ENCODE measurements at regions not wholly inside any gene's neighbourhood (a gene's known extent, or its start where the extent isn't known, plus 50 kb on each side); places are given as distances from the start of the nearest gene placed in this dataset.

GRCh38 chr11:128156486-128156885 is 430.9 kb downstream of the ETS1 start:
- Histone ChIP-seq H3K9ac (ENCODE audit: low read length) (no peak overlapping the region), H3K4me1 (ENCODE audit: low read length) (no peaks in the 10 kb centered on the region), H3K79me2 (ENCODE audit: low read length) (no peaks in the 10 kb centered on the region), H3K9me3 (ENCODE audit: insufficient read depth, low read length) (no peaks in the 10 kb centered on the region), H3K27ac (ENCODE audit: low read length) (no peak overlapping the region), H3K4me3 (ENCODE audit: low read length) (no peak overlapping the region), H3K4me2 (ENCODE audit: low read length) (no peak overlapping the region), H2AFZ (ENCODE audit: low read depth, low read length) (no peak overlapping the region), H3K36me3 (replicated peaks; ENCODE audit: low read depth, low read length) (no peaks in the 10 kb centered on the region), H4K20me1 (ENCODE audit: insufficient read depth, low read length) (no peaks in the 10 kb centered on the region), H3K27me3 (ENCODE audit: low read depth, low read length) (peaks cover 52% of the 10 kb centered on the region)
- TF ChIP-seq EZH2phosphoT487 (IDR thresholded peaks at IDR 0.05; ENCODE audit: low read depth) (no peak), CTCF (IDR thresholded peaks at IDR 0.05; ENCODE audit: low read depth, low read length) (no peak)

- H3K9me3 ChIP-seq (ENCODE audit: insufficient read depth, low read length), result no peaks in the 10 kb centered on the region
Observed at GRCh38 chr11:128155590-128155989, 431.8 kb downstream of the ETS1 start.

GRCh38 chr11:128153697-128154048 is 433.7 kb downstream of the ETS1 start:
- no peaks in the 10 kb centered on the region for H3K9me3 ChIP-seq (ENCODE audit: insufficient read depth, low read length)
- no peak overlapping the region for H3K9ac ChIP-seq (ENCODE audit: low read length)
- no peaks in the 10 kb centered on the region for H3K4me1 ChIP-seq (ENCODE audit: low read length)
- H3K27me3 ChIP-seq (ENCODE audit: low read depth, low read length), result peaks cover 70% of the 10 kb centered on the region
- H3K27ac ChIP-seq (ENCODE audit: low read length), result no peak overlapping the region
- H3K79me2 ChIP-seq (ENCODE audit: low read length), result no peaks in the 10 kb centered on the region
- H4K20me1 ChIP-seq (ENCODE audit: insufficient read depth, low read length), result no peaks in the 10 kb centered on the region
- H3K4me2 ChIP-seq (ENCODE audit: low read length), result no peak overlapping the region
- H3K4me3 ChIP-seq (ENCODE audit: low read length), result no peak overlapping the region
- no peak for TF ChIP-seq EZH2phosphoT487 (IDR thresholded peaks at IDR 0.05; ENCODE audit: low read depth)
- no peak for TF ChIP-seq CTCF (IDR thresholded peaks at IDR 0.05; ENCODE audit: low read depth, low read length)
- H3K36me3 ChIP-seq (replicated peaks; ENCODE audit: low read depth, low read length), result no peaks in the 10 kb centered on the region
- H2AFZ ChIP-seq (ENCODE audit: low read depth, low read length), result no peak overlapping the region

More at GRCh38 chr11:128155590-128155989, 431.8 kb downstream of the ETS1 start:
- H3K27ac ChIP-seq (ENCODE audit: low read length), result no peak overlapping the region
- H3K36me3 ChIP-seq (replicated peaks; ENCODE audit: low read depth, low read length), result no peaks in the 10 kb centered on the region
- TF ChIP-seq CTCF (IDR thresholded peaks at IDR 0.05; ENCODE audit: low read depth, low read length) (no peak), EZH2phosphoT487 (IDR thresholded peaks at IDR 0.05; ENCODE audit: low read depth) (no peak)
- H2AFZ ChIP-seq (ENCODE audit: low read depth, low read length), result no peak overlapping the region
- no peaks in the 10 kb centered on the region for H3K79me2 ChIP-seq (ENCODE audit: low read length)
- H3K9ac ChIP-seq (ENCODE audit: low read length), result no peak overlapping the region
- H3K4me2 ChIP-seq (ENCODE audit: low read length), result no peak overlapping the region
- no peaks in the 10 kb centered on the region for H3K4me1 ChIP-seq (ENCODE audit: low read length)
- H4K20me1 ChIP-seq (ENCODE audit: insufficient read depth, low read length), result no peaks in the 10 kb centered on the region
- H3K4me3 ChIP-seq (ENCODE audit: low read length), result no peak overlapping the region
- H3K27me3 ChIP-seq (ENCODE audit: low read depth, low read length), result peaks cover 59% of the 10 kb centered on the region

- H3K4me3 ChIP-seq (ENCODE audit: low read length), result no peak overlapping the region
- H3K9me3 ChIP-seq (ENCODE audit: insufficient read depth, low read length), result no peaks in the 10 kb centered on the region
- no peak overlapping the region for H2AFZ ChIP-seq (ENCODE audit: low read depth, low read length)
- no peaks in the 10 kb centered on the region for H3K36me3 ChIP-seq (replicated peaks; ENCODE audit: low read depth, low read length)
- no peaks in the 10 kb centered on the region for H3K4me1 ChIP-seq (ENCODE audit: low read length)
- no peaks in the 10 kb centered on the region for H4K20me1 ChIP-seq (ENCODE audit: insufficient read depth, low read length)
- H3K4me2 ChIP-seq (ENCODE audit: low read length), result no peak overlapping the region
- H3K9ac ChIP-seq (ENCODE audit: low read length), result no peak overlapping the region
- H3K27me3 ChIP-seq (ENCODE audit: low read depth, low read length), result peaks cover 75% of the 10 kb centered on the region
- TF ChIP-seq CTCF (IDR thresholded peaks at IDR 0.05; ENCODE audit: low read depth, low read length) (no peak), EZH2phosphoT487 (IDR thresholded peaks at IDR 0.05; ENCODE audit: low read depth) (no peak)
- no peaks in the 10 kb centered on the region for H3K79me2 ChIP-seq (ENCODE audit: low read length)
- no peak overlapping the region for H3K27ac ChIP-seq (ENCODE audit: low read length)
Observed at GRCh38 chr11:128152796-128153696, 434.3 kb downstream of the ETS1 start.

Measured in OCI-LY3 (cell line).